Gastroesophageal sphincter (tissue), 3 donors: ENCODE measurements at regions not wholly inside any gene's neighbourhood (a gene's known extent, or its start where the extent isn't known, plus 50 kb on each side); places are given as distances from the start of the nearest gene placed in this dataset.

Experiments used
- EP300 ChIP-seq: sonication (generic); formaldehyde crosslinking; IDR thresholded peaks from one replicate; pipeline ENCODE4 v1.6.1; 2017; ENCODE audit warnings: antibody characterized with exemption, mild to moderate bottlenecking
- POLR2A ChIP-seq, 2 donors: fragments of 450-650 bp; IDR thresholded peaks; one replicate each; pipeline ENCODE4 v1.6.1; 2017; ENCODE audit warnings: antibody characterized with exemption in 2 of 2, mild to moderate bottlenecking in 2 of 2, moderate library complexity in 1 of 2
- POLR2AphosphoS5 ChIP-seq: sonication (generic); formaldehyde crosslinking; IDR thresholded peaks from one replicate; pipeline ENCODE4 v1.6.1; 2017; ENCODE audit warnings: antibody characterized with exemption
- TF ChIP-seq, protein P1 (sequence below), 4 experiments: fragments of 200-600 bp in 2 of 4; fragments of 450-650 bp in 2 of 4; sonication (generic) in 1 of 4; IDR thresholded peaks; one replicate each; pipeline ENCODE4 v1.5.1; 2017 to 2019; ENCODE audit warnings: antibody characterized with exemption in 4 of 4, mild to moderate bottlenecking in 2 of 4, moderate library complexity in 2 of 4

- TF ChIP-seq, protein P1, sequence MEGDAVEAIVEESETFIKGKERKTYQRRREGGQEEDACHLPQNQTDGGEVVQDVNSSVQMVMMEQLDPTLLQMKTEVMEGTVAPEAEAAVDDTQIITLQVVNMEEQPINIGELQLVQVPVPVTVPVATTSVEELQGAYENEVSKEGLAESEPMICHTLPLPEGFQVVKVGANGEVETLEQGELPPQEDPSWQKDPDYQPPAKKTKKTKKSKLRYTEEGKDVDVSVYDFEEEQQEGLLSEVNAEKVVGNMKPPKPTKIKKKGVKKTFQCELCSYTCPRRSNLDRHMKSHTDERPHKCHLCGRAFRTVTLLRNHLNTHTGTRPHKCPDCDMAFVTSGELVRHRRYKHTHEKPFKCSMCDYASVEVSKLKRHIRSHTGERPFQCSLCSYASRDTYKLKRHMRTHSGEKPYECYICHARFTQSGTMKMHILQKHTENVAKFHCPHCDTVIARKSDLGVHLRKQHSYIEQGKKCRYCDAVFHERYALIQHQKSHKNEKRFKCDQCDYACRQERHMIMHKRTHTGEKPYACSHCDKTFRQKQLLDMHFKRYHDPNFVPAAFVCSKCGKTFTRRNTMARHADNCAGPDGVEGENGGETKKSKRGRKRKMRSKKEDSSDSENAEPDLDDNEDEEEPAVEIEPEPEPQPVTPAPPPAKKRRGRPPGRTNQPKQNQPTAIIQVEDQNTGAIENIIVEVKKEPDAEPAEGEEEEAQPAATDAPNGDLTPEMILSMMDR (IDR thresholded peaks at IDR 0.05), result no peak
- no peak for TF ChIP-seq POLR2A (IDR thresholded peaks at IDR 0.05)
- no peak for TF ChIP-seq POLR2AphosphoS5
- TF ChIP-seq EP300, result no peak
Measured at GRCh38 chr16:59111280-59111679, 377.2 kb upstream of the GOT2 start.
